Stimulated activated CD8-positive, alpha-beta memory T cell treated with anti-CD3 and anti-CD28 coated beads, Interleukin-7, amount 100 ng/mL, for 1 hour (primary cell): ENCODE measurements at regions not wholly inside any gene's neighbourhood (a gene's known extent, or its start where the extent isn't known, plus 50 kb on each side); places are given as distances from the start of the nearest gene placed in this dataset.
"Not testable (repeated sequence)": the region's sequence is repeated elsewhere in the genome, so short reads cannot be mapped to it uniquely, and the experiment has no call there.

Experiments
- DNase-seq, 2 donors: peaks; one replicate each; pipeline ENCODE4 v3.0.0-alpha.2; 2020; ENCODE audit warnings: low read depth in 2 of 2

GRCh38 chr18:60202708-60203107 lies 169.9 kb downstream of the MC4R start:
- no peak for DNase-seq

DNA sequence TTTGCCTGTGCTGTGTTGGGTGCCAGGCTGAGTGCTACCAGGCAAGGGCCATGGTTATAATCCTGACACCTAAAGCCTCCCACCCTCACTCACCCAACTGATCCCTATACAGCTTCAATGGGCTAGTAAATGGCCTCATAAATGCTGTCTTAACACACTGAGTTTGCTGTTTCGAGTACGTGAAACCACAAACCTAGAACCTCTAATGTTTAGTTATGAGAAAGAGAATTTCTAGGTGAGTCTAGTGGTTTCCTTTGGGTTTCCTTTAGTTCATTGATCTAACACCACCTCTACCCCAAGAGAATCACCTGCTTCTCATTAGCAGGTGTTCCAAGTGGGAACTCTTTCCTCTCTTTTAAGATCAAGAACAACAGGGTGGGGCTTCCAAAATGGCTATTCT lies 172.0 kb downstream of the MC4R start:
- DNase-seq, result no peak

- DNase-seq, result no peak
Observed at GRCh38 chr18:60199505-60199904, 173.1 kb downstream of the MC4R start.

- no peak for DNase-seq
Observed at GRCh38 chr18:60197671-60198462, 174.7 kb downstream of the MC4R start.

DNA sequence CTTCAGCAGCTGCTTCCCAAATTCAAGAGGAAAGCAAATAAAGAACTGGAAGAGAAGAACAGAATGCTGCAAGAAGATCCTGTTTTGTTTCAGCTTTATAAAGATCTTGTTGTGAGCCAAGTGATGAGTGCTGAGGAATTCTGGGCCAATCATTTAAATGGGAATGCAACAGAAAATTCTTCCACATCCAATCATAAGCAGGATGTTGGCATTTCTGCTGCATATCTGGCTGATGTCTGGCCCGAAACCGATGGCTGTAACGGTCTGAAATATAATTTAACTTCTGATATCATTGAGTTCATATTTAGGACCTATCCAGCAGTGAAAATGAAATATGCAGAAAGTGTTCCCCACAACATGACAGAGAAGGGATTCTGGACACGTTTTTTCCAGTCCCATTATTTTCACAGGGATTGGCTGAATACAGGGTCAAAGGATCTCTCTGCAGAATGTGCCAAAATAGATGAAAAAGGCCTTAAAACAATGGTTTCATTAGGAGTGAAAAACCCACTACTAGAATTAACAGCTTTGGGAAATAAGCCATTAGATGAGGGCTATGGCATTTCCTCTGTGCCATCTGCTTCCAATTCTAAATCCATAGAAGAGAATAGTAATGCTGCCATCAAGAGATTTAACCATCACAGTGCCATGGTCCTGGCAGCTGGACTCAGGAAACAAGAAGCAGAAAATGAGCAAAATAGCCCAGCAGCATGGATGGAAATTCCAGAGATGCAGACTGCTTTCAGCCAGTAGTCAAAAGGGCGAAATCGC lies 175.6 kb downstream of the MC4R start:
- DNase-seq, result no peak

DNA sequence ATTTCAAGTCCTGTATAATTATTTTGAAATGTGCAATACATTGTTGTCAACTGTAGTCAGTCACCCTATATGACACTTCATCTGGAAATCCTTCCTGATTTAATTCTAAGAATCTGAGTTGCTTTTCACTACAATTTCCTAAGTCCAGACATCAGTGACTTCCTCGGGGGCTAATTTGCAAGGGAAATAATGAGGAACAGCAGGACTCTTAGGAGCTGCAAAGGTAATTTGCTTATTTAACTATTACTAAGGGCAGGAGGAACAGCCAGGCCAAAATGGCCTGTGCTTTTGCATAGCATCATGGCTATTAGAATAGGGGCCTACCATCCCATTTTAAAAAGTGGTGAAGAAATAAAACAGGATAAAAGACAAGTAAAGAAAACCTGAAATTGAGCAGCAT lies 178.8 kb downstream of the MC4R start:
- no peak for DNase-seq

DNA sequence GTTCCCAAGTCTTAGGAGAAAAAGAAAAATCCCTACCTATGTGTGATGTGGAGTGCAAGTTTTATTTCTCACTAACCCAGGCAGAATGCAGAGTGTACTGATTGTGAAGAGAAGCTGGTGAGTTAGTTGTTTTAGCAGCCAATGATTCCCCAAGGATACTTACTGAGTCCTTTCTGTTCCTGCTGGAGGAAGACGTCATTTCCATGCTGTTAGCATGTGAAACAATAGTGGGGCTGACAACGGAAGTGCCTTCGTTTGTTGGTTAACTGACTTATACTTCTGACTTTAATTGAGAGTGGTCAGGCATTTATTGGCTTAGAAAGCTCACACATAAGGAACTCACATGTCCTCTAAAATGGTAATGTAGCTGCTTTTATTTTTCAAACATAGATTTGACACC lies 180.6 kb downstream of the MC4R start:
- DNase-seq, result no peak

DNA sequence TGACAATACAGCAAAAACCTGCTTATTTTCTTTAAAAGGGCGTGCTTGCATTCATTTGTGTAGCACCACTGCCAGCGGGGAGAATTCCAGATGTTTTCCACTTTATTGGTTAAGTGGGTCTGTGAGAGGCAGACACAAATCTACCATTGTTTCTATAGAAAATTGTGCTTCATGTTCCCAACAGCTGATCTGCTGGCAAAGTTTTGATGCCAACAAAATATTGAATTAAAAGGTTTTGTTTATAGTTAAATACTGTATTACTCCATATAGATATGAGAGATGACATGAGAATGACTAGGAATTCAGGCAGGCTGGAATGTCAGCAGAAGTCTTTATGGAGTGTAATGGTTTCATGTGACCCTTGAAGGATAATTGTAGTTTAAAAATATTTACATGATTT lies 182.7 kb downstream of the MC4R start:
- DNase-seq, result no peak

DNA sequence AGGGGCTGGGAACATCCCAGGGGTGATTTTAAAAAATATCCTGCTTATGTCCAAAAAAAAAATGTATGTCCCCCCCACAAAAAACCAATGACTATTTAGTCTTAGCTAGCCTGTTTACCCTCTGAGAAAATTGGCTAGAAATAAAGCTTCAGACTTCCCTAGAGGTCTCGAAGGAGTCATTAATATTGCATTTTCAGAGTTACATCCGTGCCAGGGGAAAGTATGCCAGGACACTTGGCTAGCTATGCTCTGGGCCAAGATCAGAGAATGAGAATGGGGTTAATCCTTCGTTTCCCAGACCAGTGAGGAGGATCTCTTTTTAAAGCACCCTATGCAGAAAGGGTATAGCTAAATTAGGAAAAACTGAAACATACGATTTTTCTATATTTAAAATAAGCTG lies 183.6 kb downstream of the MC4R start:
- DNase-seq, result no peak

DNA sequence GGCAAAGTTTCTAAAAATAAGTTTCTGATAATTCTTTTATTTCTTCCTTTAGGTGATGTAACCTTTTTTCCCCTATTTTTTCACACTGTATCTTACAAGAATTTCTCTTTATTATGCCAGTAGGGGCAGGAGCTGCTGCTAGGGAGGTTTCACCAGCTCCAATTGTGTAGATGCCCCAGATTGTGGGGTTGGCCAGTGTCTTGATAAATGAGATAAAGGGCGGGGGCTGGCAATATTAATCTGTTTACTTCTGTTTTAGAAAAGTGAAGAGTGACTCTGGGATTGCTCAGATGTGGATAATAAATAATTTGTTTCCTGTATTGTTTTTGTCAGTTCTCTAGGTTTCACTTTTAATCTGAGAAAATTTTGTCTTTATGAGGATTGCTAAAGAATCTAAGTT lies 190.4 kb downstream of the MC4R start:
- no peak for DNase-seq

DNA sequence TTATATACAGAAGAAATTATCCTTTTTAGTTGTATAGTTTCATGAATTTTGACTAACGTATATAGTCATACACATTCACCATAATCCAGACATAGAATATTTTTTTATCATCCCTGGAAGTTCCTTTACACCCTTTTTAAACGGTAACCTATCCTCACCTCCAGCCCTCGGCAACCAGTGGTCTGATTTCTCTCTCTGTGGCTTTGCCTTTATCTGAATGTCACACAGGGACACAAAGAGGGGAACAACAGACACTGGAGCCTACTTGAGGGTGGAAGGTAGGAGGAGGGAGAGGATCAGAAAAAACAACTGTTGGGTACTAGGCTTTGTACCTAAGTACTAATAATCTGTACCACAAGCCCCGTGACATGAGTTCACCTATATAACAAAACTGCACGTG lies 191.9 kb downstream of the MC4R start:
- no peak for DNase-seq

- not testable (repeated sequence) for DNase-seq
Observed at GRCh38 chr18:60178224-60178623, 194.4 kb downstream of the MC4R start.

GRCh38 chr18:60176259-60176658 lies 196.3 kb downstream of the MC4R start:
- DNase-seq, result no peak

DNA sequence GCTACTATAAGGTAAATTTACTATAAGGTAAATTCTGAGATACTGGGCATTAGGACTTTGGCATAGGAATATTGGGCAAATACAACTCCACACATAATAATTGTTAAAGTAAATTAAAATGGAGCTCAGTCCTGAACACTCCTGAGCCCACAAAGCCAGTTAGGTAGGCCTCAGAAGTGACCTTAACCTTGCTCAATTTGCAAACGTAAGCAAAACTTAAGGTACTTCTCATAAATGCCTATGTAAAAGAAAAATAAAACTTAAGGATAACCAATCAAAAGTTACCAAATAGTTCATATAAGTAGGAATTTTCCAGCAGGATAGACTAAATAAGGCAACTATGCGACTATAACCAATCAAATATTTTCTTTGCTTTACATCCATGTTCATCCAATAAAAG lies 197.7 kb downstream of the MC4R start:
- no peak for DNase-seq

DNA sequence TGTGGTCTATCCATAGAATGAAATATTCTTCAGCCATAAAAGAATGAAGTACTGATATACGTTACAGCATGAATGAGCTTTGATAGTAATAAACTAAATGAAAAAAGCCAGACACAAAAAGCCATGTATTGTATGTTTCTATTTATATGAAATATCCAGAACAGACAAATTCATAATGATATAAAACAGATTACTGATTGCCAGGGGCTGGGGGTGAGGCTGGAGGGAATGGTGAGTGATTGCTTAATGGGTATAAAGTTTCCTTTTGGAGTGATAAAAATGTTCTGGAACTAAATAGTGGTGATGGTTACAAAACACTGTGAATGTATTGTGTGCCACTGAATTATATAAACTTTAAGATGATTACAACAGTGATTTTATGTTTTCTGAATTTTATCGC lies 200.5 kb downstream of the MC4R start:
- no peak for DNase-seq

GRCh38 chr18:60163622-60164021 lies 209.0 kb downstream of the MC4R start:
- no peak for DNase-seq

DNA sequence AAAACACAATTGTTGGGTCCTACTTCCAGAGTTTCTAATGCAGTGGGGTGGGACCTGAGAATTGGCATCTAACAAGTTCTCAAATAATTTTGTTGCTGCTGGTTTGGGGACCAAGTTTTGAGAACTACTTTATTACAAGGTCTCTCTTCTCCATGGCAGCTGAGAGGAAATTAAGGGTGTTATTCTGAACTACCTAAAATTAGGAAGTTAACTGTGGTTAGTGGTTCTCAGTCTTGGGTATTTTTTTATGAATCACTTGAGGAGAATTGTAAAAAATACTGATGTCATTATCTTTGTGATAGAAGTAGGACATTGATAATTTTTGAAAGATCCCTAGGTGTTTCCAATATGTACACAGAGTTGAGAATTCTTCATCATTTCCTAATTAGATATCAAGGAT lies 210.2 kb downstream of the MC4R start:
- no peak for DNase-seq

GRCh38 chr18:60157810-60158209 lies 214.8 kb downstream of the MC4R start:
- no peak for DNase-seq

- DNase-seq, result no peak
Observed at GRCh38 chr18:60153376-60153775, 219.2 kb downstream of the MC4R start.

DNA sequence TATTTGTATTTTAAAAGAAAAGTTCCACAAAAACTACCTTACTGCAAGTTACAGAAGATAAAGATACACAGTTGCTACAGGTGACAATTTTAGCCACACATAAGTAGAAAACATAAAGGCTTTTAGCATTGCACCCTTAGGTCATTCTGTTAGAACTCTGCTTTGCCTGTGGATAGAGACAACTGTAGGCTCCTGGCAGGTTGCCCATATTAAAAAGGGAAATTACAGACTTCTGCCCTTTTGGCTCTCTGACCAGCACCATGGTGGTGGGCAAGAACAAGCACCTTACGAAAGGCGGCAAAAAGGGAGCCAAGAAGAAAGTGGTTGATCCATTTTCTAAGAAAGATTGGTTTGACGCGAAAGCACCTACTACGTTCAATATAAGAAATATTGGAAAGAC lies 223.3 kb downstream of the MC4R start:
- DNase-seq, result no peak

DNA sequence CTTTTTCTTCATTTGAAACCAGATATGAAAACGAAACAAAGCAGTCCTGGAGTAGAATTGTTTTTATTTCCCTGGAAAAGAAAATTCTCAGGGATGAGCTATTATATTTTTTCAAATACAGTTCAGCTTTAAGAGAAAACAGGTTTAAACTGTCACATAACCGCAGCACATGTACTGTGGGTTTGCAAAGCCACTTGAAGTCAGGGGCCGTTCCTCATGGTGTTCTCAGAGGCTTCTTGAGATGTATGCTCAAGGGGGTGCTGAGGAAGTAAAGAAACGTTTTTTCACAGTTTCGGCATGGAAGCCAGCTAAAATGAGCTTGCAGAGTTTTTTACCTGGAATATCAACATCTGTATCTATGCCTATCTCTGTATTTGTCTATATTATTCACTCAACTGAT lies 225.3 kb downstream of the MC4R start:
- no peak for DNase-seq

- no peak for DNase-seq
Observed at GRCh38 chr18:60146220-60146960, 226.2 kb downstream of the MC4R start.

- DNase-seq, result no peak
Observed at GRCh38 chr18:60145776-60146175, 226.8 kb downstream of the MC4R start.
